Osteocyte (in vitro differentiated cells): ENCODE measurements at regions not wholly inside any gene's neighbourhood (a gene's known extent, or its start where the extent isn't known, plus 50 kb on each side); places are given as distances from the start of the nearest gene placed in this dataset.

ENCODE experiments used
- DNase-seq: peaks from one replicate; pipeline ENCODE4 v3.0.0; 2021; ENCODE audit warnings: mixed read lengths; ENCODE audit not compliant: unreplicated experiment; ENCODE audit errors: extremely low spot score
- H3K27ac Mint-ChIP-seq: one replicate; pipeline ENCODE4 v1.8.0; 2021; ENCODE audit warnings: mild to moderate bottlenecking, mixed read lengths; ENCODE audit not compliant: unreplicated experiment
- H3K27me3 Mint-ChIP-seq: one replicate; pipeline ENCODE4 v1.8.0; 2021; ENCODE audit warnings: mixed read lengths; ENCODE audit not compliant: unreplicated experiment
- H3K36me3 Mint-ChIP-seq: one replicate; pipeline ENCODE4 v1.8.0; 2021; ENCODE audit warnings: mixed read lengths; ENCODE audit not compliant: unreplicated experiment
- H3K4me1 Mint-ChIP-seq: one replicate; pipeline ENCODE4 v1.8.0; 2021; ENCODE audit warnings: mixed read lengths; ENCODE audit not compliant: unreplicated experiment
- H3K4me3 Mint-ChIP-seq: one replicate; pipeline ENCODE4 v1.8.0; 2021; ENCODE audit warnings: mild to moderate bottlenecking, moderate library complexity, mixed read lengths; ENCODE audit not compliant: unreplicated experiment
- H3K9me3 Mint-ChIP-seq: one replicate; pipeline ENCODE4 v1.8.0; 2021; ENCODE audit warnings: mixed read lengths; ENCODE audit not compliant: unreplicated experiment
- CTCF ChIP-seq: fragments of 200-600 bp; sonication (generic); IDR thresholded peaks from 2 replicates; pipeline ENCODE4 v1.5.0; 2021; ENCODE audit warnings: antibody characterized with exemption, mild to moderate bottlenecking, moderate library complexity

- no peak overlapping the region for H3K27ac Mint-ChIP-seq
- no peaks in the 10 kb centered on the region for H3K9me3 Mint-ChIP-seq
- peaks cover 2% of the 10 kb centered on the region for H3K27me3 Mint-ChIP-seq
- no peak for DNase-seq
- no peaks in the 10 kb centered on the region for H3K36me3 Mint-ChIP-seq
- no peak overlapping the region for H3K4me3 Mint-ChIP-seq
- TF ChIP-seq CTCF: no peak
- H3K4me1 Mint-ChIP-seq: peaks cover 8% of the 10 kb centered on the region
These were observed 122.5 kb downstream of the CCER1 start for GRCh38 chr12:90832427-90832826.

- no peak for TF ChIP-seq CTCF
- Mint-ChIP-seq H3K27ac (no peak overlapping the region), H3K27me3 (peaks cover 2% of the 10 kb centered on the region), H3K4me3 (no peak overlapping the region), H3K36me3 (no peaks in the 10 kb centered on the region), H3K9me3 (no peaks in the 10 kb centered on the region), H3K4me1 (peaks cover 8% of the 10 kb centered on the region)
- no peak for DNase-seq
These were observed 123.3 kb downstream of the CCER1 start for GRCh38 chr12:90831712-90832111.

GRCh38 chr12:90829044-90829443, 125.9 kb downstream of the CCER1 start:
- Mint-ChIP-seq H3K4me1 (peaks cover 8% of the 10 kb centered on the region), H3K27ac (no peak overlapping the region), H3K27me3 (peaks cover 2% of the 10 kb centered on the region), H3K36me3 (no peaks in the 10 kb centered on the region), H3K9me3 (no peaks in the 10 kb centered on the region), H3K4me3 (no peak overlapping the region)
- no peak for TF ChIP-seq CTCF
- DNase-seq: no peak

- DNase-seq: no peak
- Mint-ChIP-seq H3K27me3 (peaks cover 2% of the 10 kb centered on the region), H3K4me1 (peaks cover 8% of the 10 kb centered on the region), H3K4me3 (no peak overlapping the region), H3K36me3 (no peaks in the 10 kb centered on the region), H3K9me3 (no peaks in the 10 kb centered on the region), H3K27ac (no peak overlapping the region)
- TF ChIP-seq CTCF: no peak
These were observed 126.4 kb downstream of the CCER1 start for GRCh38 chr12:90828621-90829020.

- Mint-ChIP-seq H3K4me1 (no peaks in the 10 kb centered on the region), H3K4me3 (no peak overlapping the region), H3K27ac (no peak overlapping the region), H3K27me3 (peaks cover 2% of the 10 kb centered on the region), H3K9me3 (no peaks in the 10 kb centered on the region), H3K36me3 (no peaks in the 10 kb centered on the region)
- no peak for DNase-seq
- TF ChIP-seq CTCF: no peak
These were observed 127.4 kb downstream of the CCER1 start for GRCh38 chr12:90827567-90827966.
